GM20000 (cell line): ENCODE measurements at regions not wholly inside any gene's neighbourhood (a gene's known extent, or its start where the extent isn't known, plus 50 kb on each side); places are given as distances from the start of the nearest gene placed in this dataset.
"Not testable (repeated sequence)": the region's sequence is repeated elsewhere in the genome, so short reads cannot be mapped to it uniquely, and the experiment has no call there.

Experiments
- DNase-seq: peaks from one replicate; pipeline ENCODE4 v3.0.0; 2012; ENCODE audit warnings: low spot score
- CTCF ChIP-seq: IDR thresholded peaks from 2 replicates; pipeline ENCODE4 v1.5.1; 2012; ENCODE audit warnings: mild to moderate bottlenecking, control low read depth; ENCODE audit errors: extremely low read depth, missing control alignments

GRCh38 chrX:138908577-138908976 is 197.1 kb upstream of the FGF13 start:
- TF ChIP-seq CTCF = no peak
- DNase-seq = no peak

GRCh38 chrX:138897621-138898492 is 186.3 kb upstream of the FGF13 start:
- TF ChIP-seq CTCF = no peak
- no peak for DNase-seq

GRCh38 chrX:138890491-138890890 is 179.0 kb upstream of the FGF13 start:
- no peak for TF ChIP-seq CTCF
- DNase-seq = no peak

GRCh38 chrX:138889149-138889548 is 177.6 kb upstream of the FGF13 start:
- no peak for DNase-seq
- TF ChIP-seq CTCF = no peak

- DNase-seq = no peak
- no peak for TF ChIP-seq CTCF
Observed at GRCh38 chrX:138886769-138887168, 175.3 kb upstream of the FGF13 start.

GRCh38 chrX:138885886-138886285 is 174.4 kb upstream of the FGF13 start:
- DNase-seq = no peak
- no peak for TF ChIP-seq CTCF

- DNase-seq = not testable (repeated sequence)
Observed at GRCh38 chrX:138880293-138880692, 168.8 kb upstream of the FGF13 start.

GRCh38 chrX:138877746-138878145 is 166.2 kb upstream of the FGF13 start:
- no peak for TF ChIP-seq CTCF
- no peak for DNase-seq
